CD4-positive, alpha-beta T cell treated with Interleukin-15 for 1 hour (primary cell): ENCODE measurements at regions not wholly inside any gene's neighbourhood (a gene's known extent, or its start where the extent isn't known, plus 50 kb on each side); places are given as distances from the start of the nearest gene placed in this dataset.

Experiments
- DNase-seq: peaks from one replicate; pipeline ENCODE4 v3.0.0-alpha.2; 2020

GRCh38 chr3:104537323-104537722 is 829.4 kb upstream of the ALCAM start:
- DNase-seq, result no peak

GRCh38 chr3:104546301-104546700 is 820.4 kb upstream of the ALCAM start:
- no peak for DNase-seq

GRCh38 chr3:104547031-104547430 is 819.7 kb upstream of the ALCAM start:
- no peak for DNase-seq

- no peak for DNase-seq
Measured at GRCh38 chr3:104548401-104548800, 818.3 kb upstream of the ALCAM start.

GRCh38 chr3:104549099-104549714 is 817.5 kb upstream of the ALCAM start:
- no peak for DNase-seq

- no peak for DNase-seq
Measured at GRCh38 chr3:104553121-104553520, 813.6 kb upstream of the ALCAM start.

- DNase-seq, result no peak
Measured at GRCh38 chr3:104554425-104554824, 812.3 kb upstream of the ALCAM start.

GRCh38 chr3:104555728-104556127 is 811.0 kb upstream of the ALCAM start:
- no peak for DNase-seq

GRCh38 chr3:104556372-104557078 is 810.2 kb upstream of the ALCAM start:
- no peak for DNase-seq

- no peak for DNase-seq
Measured at GRCh38 chr3:104561324-104561723, 805.4 kb upstream of the ALCAM start.

GRCh38 chr3:104564045-104564643 is 802.6 kb upstream of the ALCAM start:
- DNase-seq, result no peak

- no peak for DNase-seq
Measured at GRCh38 chr3:104566054-104566453, 800.7 kb upstream of the ALCAM start.

- DNase-seq, result no peak
Measured at GRCh38 chr3:104575634-104576033, 791.1 kb upstream of the ALCAM start.

- DNase-seq, result no peak
Measured at GRCh38 chr3:104578558-104578957, 788.2 kb upstream of the ALCAM start.

GRCh38 chr3:104582092-104582491 is 784.6 kb upstream of the ALCAM start:
- no peak for DNase-seq

GRCh38 chr3:104584682-104585081 is 782.0 kb upstream of the ALCAM start:
- no peak for DNase-seq

- DNase-seq, result no peak
Measured at GRCh38 chr3:104586344-104586743, 780.4 kb upstream of the ALCAM start.

- DNase-seq, result no peak
Measured at GRCh38 chr3:104588442-104588841, 778.3 kb upstream of the ALCAM start.

GRCh38 chr3:104591776-104592175 is 774.9 kb upstream of the ALCAM start:
- DNase-seq, result no peak

GRCh38 chr3:104594491-104594890 is 772.2 kb upstream of the ALCAM start:
- DNase-seq, result no peak

GRCh38 chr3:104596054-104596453 is 770.7 kb upstream of the ALCAM start:
- DNase-seq, result no peak

GRCh38 chr3:104596551-104596950 is 770.2 kb upstream of the ALCAM start:
- DNase-seq, result no peak

GRCh38 chr3:104598848-104599511 is 767.7 kb upstream of the ALCAM start:
- DNase-seq, result no peak
